GM19351 (cell line): ENCODE measurements at regions not wholly inside any gene's neighbourhood (a gene's known extent, or its start where the extent isn't known, plus 50 kb on each side); places are given as distances from the start of the nearest gene placed in this dataset.

ENCODE experiments used
- ATAC-seq: cut with Tn5 transposase; IDR thresholded peaks from one replicate; pipeline ENCODE4 v1.9.1; 2021; ENCODE audit warnings: mild to moderate bottlenecking, moderate library complexity; ENCODE audit not compliant: unreplicated experiment

GRCh38 chr13:60798503-60798902 lies 401.5 kb downstream of the TDRD3 start:
- no peak for ATAC-seq

- ATAC-seq, result no peak
Observed at GRCh38 chr13:60797112-60797511, 400.1 kb downstream of the TDRD3 start.

- no peak for ATAC-seq
Observed at GRCh38 chr13:60794751-60795150, 397.7 kb downstream of the TDRD3 start.

GRCh38 chr13:60790620-60791019 lies 393.6 kb downstream of the TDRD3 start:
- no peak for ATAC-seq

- no peak for ATAC-seq
Observed at GRCh38 chr13:60788156-60788829, 391.3 kb downstream of the TDRD3 start.

- ATAC-seq, result no peak
Observed at GRCh38 chr13:60787083-60787482, 390.1 kb downstream of the TDRD3 start.

- ATAC-seq, result no peak
Observed at GRCh38 chr13:60772726-60773125, 375.7 kb downstream of the TDRD3 start.

GRCh38 chr13:60765700-60766411 lies 368.8 kb downstream of the TDRD3 start:
- no peak for ATAC-seq

- no peak for ATAC-seq
Observed at GRCh38 chr13:60759499-60759898, 362.5 kb downstream of the TDRD3 start.

- no peak for ATAC-seq
Observed at GRCh38 chr13:60758637-60759036, 361.6 kb downstream of the TDRD3 start.

- ATAC-seq, result no peak
Observed at GRCh38 chr13:60757501-60758215, 360.6 kb downstream of the TDRD3 start.

- no peak for ATAC-seq
Observed at GRCh38 chr13:60756306-60756705, 359.3 kb downstream of the TDRD3 start.

GRCh38 chr13:60755380-60756163 lies 358.6 kb downstream of the TDRD3 start:
- ATAC-seq, result no peak

- no peak for ATAC-seq
Observed at GRCh38 chr13:60754211-60755090, 357.4 kb downstream of the TDRD3 start.

GRCh38 chr13:60753641-60754040 lies 356.6 kb downstream of the TDRD3 start:
- no peak for ATAC-seq

- no peak for ATAC-seq
Observed at GRCh38 chr13:60745343-60745742, 348.3 kb downstream of the TDRD3 start.

- no peak for ATAC-seq
Observed at GRCh38 chr13:60733933-60734332, 336.9 kb downstream of the TDRD3 start.

- no peak for ATAC-seq
Observed at GRCh38 chr13:60727140-60727539, 330.1 kb downstream of the TDRD3 start.

GRCh38 chr13:60721063-60721462 lies 324.0 kb downstream of the TDRD3 start:
- no peak for ATAC-seq

- no peak for ATAC-seq
Observed at GRCh38 chr13:60720590-60720989, 323.6 kb downstream of the TDRD3 start.
